Cardiac septum (tissue), 1 donor: ENCODE measurements at regions not wholly inside any gene's neighbourhood (a gene's known extent, or its start where the extent isn't known, plus 50 kb on each side); places are given as distances from the start of the nearest gene placed in this dataset.
"Not testable (repeated sequence)": the region's sequence is repeated elsewhere in the genome, so short reads cannot be mapped to it uniquely, and the experiment has no call there.

ENCODE experiments used
- DNase-seq: peaks from one replicate; pipeline ENCODE4 v3.0.0-alpha.2; 2020; ENCODE audit warnings: low spot score
- intact Hi-C: fragments of 100-400 bp; cut with DNase I; formaldehyde crosslinking; loops from one replicate; pipeline ENCODE4 v1.14.0; 2022
- donor health status: DM: no; HTN: no; CAD: no.

DNA sequence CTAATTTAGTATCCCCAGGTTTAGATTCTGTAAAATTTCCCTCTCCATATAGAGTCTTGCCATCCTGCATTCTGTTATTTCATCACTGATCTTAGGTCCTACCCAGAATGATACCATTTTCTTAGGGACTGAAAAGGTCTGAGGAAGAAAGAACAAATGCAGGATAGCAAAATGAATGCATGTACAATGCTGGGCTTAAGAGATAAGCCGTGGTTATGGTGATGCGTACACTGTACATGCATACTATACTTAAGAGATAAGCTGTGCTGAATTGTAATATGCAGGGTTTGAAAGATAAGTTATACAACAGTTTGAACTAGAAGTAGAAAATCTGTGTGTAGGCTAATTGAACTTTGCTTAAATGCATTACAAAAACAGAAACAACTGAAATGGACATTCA, 416.2 kb downstream of the C12orf50 start:
- DNase-seq: no peak

DNA sequence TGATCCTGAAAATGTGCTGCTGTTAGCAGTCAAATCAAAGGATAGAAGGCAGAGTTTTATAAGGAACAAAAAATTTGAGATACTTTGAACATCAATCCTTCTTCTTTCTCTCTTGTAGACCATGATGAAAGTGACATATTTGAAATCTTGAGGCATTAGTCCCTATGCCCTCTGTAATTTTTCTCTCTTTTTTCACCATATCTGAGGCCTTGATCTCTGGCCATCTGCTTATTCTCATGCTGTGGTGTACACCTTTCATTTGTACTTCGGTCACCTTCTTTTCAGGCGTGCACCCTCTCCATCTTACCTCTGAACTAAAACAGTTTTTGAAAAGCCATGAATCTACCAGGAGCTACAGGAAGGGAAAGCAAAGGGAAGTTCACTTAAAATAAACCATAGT, 420.9 kb downstream of the C12orf50 start:
- DNase-seq: no peak
- intact Hi-C loops: no loop called here

More for the DNA sequence above, 416.2 kb downstream of the C12orf50 start:
- intact Hi-C loops: no loop called here

DNA sequence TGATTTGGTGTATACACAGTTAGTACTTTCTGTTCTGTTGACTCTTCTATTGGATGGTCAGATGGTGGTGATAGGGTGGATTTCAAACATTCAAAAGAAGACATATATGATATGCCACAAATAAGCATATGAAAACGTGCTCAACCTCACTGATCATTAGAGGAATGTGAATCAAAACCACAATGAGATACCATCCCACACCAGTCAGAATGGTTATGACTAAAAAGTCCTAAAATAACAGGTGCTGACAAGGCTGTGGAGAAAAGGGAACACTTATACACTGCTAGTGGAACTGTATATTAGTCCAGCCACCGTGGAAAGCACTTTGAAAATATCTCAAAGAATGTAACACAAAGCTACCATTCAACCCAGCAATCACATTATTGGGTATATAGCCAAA, 425.5 kb downstream of the C12orf50 start:
- DNase-seq: no peak
- intact Hi-C loops: no loop called here

DNA sequence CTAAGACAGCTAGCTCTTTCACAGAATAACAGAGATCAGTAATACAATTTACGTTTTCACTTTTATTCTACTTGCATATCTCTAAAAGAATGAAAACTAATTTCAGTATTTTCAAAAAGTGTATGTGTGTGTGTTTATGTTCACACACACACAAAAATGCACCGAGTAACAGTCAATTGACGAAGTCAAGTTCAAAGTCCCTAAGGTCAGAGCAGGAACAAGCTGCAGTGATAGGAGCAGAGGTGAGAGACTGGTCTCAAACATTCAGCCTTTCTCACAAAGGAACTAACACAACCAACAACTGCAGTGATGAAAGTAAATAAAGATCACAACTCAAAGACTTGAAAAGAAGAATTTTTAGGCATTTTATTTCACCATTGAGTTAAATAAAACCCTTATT, 429.7 kb downstream of the C12orf50 start:
- DNase-seq: no peak
- intact Hi-C loops: no loop called here

GRCh38 chr12:87597114-87597513, 432.1 kb downstream of the C12orf50 start:
- no peak for DNase-seq
- intact Hi-C loops: no loop called here

- no peak for DNase-seq
- intact Hi-C loops: no loop called here
These were observed 432.6 kb downstream of the C12orf50 start for GRCh38 chr12:87596636-87597035.

DNA sequence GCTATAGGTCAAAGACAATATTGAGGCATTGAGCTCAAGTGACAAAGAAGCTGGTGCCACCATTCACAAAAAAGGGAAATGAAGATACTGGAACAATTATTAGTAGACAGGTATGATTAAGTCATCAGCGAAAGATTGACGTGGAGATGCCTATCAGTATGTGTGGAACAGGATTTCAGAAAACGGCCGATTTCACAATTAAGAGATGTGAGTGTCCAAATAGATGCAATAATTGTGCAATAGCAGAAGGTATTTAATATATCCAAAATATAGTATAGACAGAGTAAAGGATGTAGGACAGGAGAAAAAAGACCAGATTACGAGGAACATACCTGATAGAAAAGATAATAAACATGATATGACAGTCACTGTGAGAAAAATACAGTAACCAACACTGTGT, 433.1 kb downstream of the C12orf50 start:
- intact Hi-C loops: no loop called here
- no peak for DNase-seq

DNA sequence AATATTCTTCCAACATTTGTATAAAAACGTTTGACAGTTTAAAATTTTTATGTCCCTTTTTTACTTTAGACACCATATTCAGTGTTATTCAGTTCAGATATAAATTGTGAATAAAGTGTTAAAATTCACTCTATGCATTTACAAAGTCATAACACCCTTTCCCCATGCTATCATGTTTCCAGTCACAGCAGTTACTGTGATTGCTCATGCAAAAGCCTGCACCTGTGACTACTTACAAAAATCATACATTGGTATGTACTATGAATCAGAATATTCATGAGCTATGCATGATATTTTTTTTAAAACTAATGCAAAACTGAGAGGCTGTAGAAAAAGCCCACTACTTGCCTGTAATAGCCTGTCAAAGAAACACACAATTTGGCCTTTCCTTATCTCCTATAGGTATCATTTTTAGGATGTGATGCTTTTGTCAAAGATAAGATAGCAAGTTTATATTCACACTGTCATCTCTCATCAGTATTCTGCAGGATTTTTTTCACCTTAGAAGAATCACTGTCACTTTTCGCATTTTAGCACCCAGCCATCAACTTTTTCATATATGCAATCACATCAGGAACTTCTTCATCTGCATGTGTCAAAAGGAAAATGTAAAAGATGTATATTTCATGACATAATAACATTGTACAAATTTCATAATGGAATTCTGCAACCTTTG, 443.2 kb downstream of the C12orf50 start:
- no peak for DNase-seq
- intact Hi-C loops: no loop called here

DNA sequence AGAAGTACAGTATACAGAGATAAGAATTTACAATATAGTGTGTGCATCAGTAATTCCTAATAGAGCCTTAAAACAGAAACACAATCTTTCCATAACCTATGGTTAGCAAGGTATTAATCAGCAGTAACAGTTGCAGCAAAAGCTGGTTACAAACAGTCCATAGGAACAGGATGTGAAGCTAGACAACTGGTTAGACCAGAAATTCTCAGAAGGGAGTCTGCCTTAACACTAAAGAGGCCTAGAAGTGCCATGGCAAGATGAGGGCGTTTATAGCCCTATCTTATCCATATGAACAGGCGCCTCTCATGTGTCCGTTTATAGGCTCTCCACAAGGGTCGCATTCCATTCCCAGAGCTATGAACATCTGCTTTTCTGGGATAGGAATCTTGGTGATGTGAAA, 450.1 kb downstream of the C12orf50 start:
- intact Hi-C loops, DNase-seq: not testable (repeated sequence)

DNA sequence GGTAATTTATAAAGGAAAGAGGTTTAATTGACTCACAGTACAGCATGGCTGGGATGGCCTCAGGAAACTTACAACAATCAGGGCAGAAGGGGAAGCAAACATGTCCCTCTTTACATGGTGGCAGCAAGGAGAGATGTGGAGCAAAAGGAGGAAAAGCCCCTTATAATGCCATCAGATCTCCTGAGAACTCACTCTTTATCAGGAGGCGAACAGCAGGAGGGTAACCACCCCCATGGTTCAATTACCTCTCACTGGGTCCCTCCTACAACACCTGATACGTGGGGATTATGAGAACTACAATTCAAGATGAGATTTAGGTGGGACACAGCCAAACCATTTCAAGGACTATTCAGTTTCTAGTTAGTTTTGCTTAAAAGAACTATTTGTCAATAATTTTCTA, 453.3 kb downstream of the C12orf50 start:
- intact Hi-C loops: no loop called here
- DNase-seq: no peak

DNA sequence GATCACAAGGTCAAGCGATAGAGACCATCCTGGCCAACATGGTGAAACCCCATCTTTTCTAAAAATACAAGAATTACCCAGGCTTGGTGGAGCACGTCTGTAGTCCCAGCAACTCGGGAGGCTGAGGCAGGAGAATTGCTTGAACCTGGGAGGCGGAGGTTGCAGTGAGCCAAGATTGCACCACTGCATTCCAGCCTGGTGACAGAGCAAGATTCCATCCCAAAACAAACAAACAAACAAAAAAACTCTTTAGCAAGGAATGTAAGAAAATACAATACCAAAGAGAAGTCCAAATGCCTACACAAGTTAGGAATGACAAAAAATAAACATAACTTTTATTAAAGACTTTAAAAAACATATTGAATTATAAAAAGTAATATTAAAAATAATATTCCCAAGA, 462.3 kb downstream of the C12orf50 start:
- intact Hi-C loops, DNase-seq: not testable (repeated sequence)

DNA sequence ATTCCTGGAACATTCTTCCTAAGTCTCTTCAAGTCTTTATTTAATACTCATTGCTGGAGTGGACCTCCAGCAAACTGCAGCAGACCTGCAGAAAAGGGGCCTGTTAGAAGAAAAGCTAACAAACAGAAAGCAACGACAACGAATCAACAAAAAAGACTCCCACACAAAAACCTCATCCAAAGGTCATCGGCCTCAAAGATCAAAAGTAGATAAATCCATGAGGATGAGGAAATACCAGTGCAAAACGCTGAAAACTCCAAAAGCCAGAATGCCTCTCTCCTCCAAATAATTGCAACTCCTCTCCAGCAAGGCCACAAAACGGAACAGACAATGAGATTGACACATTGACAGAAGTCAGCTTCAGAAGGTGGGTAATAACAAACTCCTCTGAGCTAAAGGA, 472.2 kb downstream of the C12orf50 start:
- intact Hi-C loops: no loop called here
- DNase-seq: no peak

GRCh38 chr12:87531213-87531612, 498.0 kb downstream of the C12orf50 start:
- intact Hi-C loops, DNase-seq: not testable (repeated sequence)

- intact Hi-C loops: no loop called here
- no peak for DNase-seq
These were observed 499.8 kb downstream of the C12orf50 start for GRCh38 chr12:87529413-87529812.

- no peak for DNase-seq
- intact Hi-C loops: no loop called here
These were observed 508.2 kb downstream of the C12orf50 start for GRCh38 chr12:87520968-87521367.

DNA sequence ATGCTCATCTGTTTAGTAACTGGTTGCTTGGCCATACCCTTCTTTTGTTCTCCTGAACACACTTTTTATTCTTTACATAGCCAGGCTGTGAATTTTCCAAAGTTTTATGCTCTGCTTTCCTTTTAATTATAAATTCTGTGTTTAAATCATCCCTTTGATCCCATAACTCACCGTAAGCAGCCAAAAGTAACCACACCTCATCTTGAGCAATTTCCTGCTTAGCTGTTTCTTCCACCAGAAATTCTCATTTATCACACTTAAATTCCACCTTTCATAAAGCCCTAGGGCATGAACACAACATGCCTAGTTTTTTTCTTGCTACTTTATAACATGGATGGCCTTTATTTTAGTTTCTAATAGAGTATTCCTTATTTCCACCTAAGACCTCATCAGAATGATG, 510.7 kb downstream of the C12orf50 start:
- intact Hi-C loops: no loop called here
- no peak for DNase-seq

- DNase-seq: no peak
- intact Hi-C loops: no loop called here
These were observed 511.2 kb downstream of the C12orf50 start for GRCh38 chr12:87518036-87518435.

- DNase-seq: no peak
- intact Hi-C loops: no loop called here
These were observed 515.5 kb downstream of the C12orf50 start for GRCh38 chr12:87513536-87514280.

DNA sequence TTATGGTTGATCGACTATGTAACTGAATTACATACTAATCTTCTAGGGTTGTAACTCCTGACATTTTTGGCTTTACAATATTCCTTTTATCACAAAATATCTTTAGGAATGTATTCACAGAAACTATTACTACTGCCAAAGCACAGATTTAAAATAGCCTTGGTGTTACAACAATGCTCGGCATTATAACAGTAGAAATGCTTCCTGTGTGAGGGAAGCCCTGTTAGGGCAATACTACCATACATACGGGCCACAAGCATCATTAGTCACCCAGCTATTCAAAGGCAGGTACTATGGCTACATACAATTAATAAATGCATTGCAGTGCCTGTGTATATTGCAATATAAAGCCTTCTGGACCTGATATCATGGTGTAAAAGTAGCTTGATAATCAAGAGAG, 517.8 kb downstream of the C12orf50 start:
- intact Hi-C loops: no loop called here
- DNase-seq: no peak

DNA sequence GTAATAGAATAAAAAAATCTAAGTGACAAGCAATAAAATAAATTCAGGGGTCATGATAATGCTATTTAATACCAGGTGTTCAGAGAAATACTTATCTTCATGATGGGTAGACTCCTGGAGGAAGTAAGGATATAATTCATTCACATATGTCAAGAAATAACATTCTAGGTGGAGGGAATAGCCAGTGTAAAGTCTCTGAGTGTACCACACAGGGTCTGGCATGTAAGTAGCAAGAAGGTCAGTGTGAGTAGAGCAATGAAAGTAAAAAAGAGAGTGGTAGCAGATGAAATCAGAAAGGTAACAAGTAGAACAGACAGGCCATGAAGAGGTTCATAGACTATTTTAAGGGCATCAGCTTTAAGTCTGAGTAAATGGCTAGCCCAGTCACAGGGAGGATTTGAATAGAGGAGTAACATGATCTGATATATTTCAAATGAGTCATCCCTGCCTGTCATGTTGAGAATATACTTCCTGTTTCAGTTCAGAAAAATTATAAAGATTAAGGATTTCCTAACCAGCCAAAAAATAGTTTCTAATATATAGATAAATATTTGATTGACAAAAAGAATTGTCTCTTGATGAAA, 519.9 kb downstream of the C12orf50 start:
- intact Hi-C loops: no loop called here
- no peak for DNase-seq

- DNase-seq: no peak
- intact Hi-C loops: no loop called here
These were observed 537.6 kb downstream of the C12orf50 start for GRCh38 chr12:87491598-87491997.
